Adipocyte (in vitro differentiated cells): ENCODE measurements at regions not wholly inside any gene's neighbourhood (a gene's known extent, or its start where the extent isn't known, plus 50 kb on each side); places are given as distances from the start of the nearest gene placed in this dataset.
"Not testable (repeated sequence)": the region's sequence is repeated elsewhere in the genome, so short reads cannot be mapped to it uniquely, and the experiment has no call there.

Experiments used
- DNase-seq: peaks from one replicate; pipeline ENCODE4 v3.0.0-alpha.2; 2015; ENCODE audit warnings: low read depth
- H3K27me3 ChIP-seq: replicated peaks from 2 replicates; pipeline ENCODE4 v1.7.0; 2013; ENCODE audit warnings: mild to moderate bottlenecking, low read length, moderate library complexity; ENCODE audit not compliant: control insufficient read depth, insufficient read depth
- H3K36me3 ChIP-seq: 2 replicates; pipeline ENCODE4 v1.7.0; 2013; ENCODE audit warnings: low read length, mild to moderate bottlenecking, moderate library complexity; ENCODE audit not compliant: control insufficient read depth, insufficient read depth, severe bottlenecking
- H3K4me1 ChIP-seq: 2 replicates; pipeline ENCODE4 v1.7.0; 2013; ENCODE audit warnings: mild to moderate bottlenecking, low read length, moderate library complexity; ENCODE audit not compliant: control insufficient read depth, insufficient read depth
- H3K4me3 ChIP-seq: 2 replicates; pipeline ENCODE4 v1.7.0; 2013; ENCODE audit warnings: mild to moderate bottlenecking, low read length, moderate library complexity
- H3K9ac ChIP-seq: 2 replicates; pipeline ENCODE4 v1.7.0; 2013; ENCODE audit warnings: mild to moderate bottlenecking, low read length, moderate library complexity
- H3K9me3 ChIP-seq: 2 replicates; pipeline ENCODE4 v1.7.0; 2013; ENCODE audit warnings: mild to moderate bottlenecking, low read length, moderate library complexity; ENCODE audit not compliant: control insufficient read depth

DNA sequence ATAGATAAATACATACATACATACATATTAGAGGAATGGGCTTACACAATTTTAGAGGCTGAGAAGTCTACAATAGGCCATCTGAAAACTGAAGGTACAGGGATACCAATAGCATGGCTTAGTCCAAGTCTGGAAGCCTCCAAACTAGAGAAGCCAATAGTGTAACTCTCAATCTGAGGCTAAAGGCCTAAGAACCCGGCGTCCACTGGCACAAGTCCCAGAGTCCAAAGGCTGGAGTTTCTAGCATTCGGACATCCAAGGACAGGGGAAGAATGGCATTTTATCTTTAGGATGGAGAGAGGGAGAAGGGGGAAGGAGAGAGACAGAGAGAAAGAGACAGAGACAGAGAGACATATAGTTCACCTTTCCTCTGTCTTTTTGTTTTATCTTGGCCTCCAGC lies 63.7 kb upstream of the SYT4 start:
- no peak for DNase-seq

DNA sequence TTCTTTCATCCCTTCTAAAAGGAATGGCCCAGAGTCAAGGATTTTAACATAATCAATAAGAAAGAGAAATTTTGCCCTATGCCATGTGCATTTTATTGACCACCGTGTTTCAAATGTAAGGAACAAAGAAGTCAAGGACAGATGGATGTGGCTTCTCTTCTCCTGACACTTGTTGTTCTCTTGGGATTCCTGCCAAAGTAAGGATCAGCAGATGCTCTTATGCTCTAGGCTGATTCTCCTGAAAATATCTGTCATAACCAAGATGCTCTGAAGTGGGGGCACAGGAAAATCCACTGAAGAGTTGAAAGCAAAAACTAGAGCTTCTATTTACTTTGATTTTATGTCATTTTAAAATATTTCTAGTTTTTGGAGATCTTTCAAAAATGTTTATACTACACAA lies 72.9 kb upstream of the SYT4 start:
- H3K4me1 ChIP-seq = no peaks in the 10 kb centered on the region
- H3K36me3 ChIP-seq = no peaks in the 10 kb centered on the region
- no peaks in the 10 kb centered on the region for H3K27me3 ChIP-seq
- no peak overlapping the region for H3K4me3 ChIP-seq
- no peak overlapping the region for H3K9ac ChIP-seq
- no peaks in the 10 kb centered on the region for H3K9me3 ChIP-seq
- DNase-seq = no peak

More for the DNA sequence above, 63.7 kb upstream of the SYT4 start:
- Histone ChIP-seq H3K4me3 (no peak overlapping the region), H3K4me1 (no peaks in the 10 kb centered on the region), H3K9me3 (no peaks in the 10 kb centered on the region), H3K9ac (no peak overlapping the region), H3K36me3 (no peaks in the 10 kb centered on the region), H3K27me3 (no peaks in the 10 kb centered on the region)

DNA sequence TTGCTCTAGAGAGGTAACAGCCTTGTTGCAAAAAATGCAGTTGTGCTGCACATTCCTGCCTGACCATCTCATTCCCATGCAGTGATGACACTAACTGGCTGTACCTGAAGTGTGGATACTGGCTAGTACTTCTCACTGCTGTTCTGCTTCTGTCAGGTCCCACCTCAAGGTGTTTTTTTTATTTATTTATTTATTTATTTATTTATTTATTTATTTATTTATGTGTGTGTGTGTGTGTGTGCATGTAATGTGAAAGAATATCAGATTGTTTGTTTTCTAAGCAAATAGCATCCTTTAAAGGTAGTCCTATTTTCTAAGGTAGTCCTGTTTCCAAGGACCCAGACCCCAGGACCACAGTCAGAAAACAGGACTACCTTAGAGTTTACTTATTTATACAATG lies 87.2 kb upstream of the SYT4 start:
- H3K4me3 ChIP-seq = no peak overlapping the region
- no peaks in the 10 kb centered on the region for H3K36me3 ChIP-seq
- H3K27me3 ChIP-seq = peaks cover 10% of the 10 kb centered on the region
- no peaks in the 10 kb centered on the region for H3K4me1 ChIP-seq
- H3K9me3 ChIP-seq = no peaks in the 10 kb centered on the region
- DNase-seq = no peak
- H3K9ac ChIP-seq = no peak overlapping the region

DNA sequence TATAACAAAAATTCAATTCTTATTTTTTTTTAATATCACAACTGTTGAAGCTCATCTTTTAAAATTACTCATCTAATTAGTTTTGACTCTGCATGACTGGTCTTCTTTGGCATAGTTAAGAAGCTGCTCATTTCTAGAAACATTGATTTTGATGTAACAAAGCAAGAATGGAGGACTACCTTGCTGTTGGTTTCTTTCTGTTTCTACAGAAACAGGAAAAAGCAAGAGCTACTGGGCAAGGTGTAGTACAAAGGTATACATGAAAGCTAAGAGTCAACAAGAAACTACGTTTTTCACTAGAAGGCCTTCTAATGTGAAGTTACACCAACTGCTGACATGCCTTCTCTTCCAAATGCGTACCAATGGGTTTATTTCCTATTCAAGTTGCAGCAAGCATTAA lies 90.6 kb upstream of the SYT4 start:
- H3K4me3 ChIP-seq = no peak overlapping the region
- no peaks in the 10 kb centered on the region for H3K9me3 ChIP-seq
- H3K9ac ChIP-seq = no peak overlapping the region
- DNase-seq = no peak
- no peaks in the 10 kb centered on the region for H3K36me3 ChIP-seq
- peaks cover 9% of the 10 kb centered on the region for H3K27me3 ChIP-seq
- no peaks in the 10 kb centered on the region for H3K4me1 ChIP-seq

DNA sequence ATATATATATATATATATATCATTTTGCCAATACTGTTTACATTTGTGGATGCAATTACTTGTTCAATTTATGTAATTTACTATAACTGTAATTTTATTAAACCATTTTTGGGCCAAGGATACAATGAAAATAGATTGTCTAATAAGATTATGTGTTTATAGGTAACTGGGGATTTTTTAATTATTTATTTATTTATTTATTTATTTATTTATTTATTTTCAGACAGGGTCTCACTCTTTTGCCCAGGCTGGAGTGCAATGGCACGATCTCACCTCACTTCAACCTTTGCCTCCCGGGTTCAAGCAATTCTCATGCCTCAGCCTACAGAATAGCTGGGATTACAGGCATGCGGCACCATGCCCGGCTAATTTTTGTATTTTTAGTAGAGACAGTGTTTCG lies 92.0 kb upstream of the SYT4 start:
- not testable (repeated sequence) for H3K4me1 ChIP-seq

DNA sequence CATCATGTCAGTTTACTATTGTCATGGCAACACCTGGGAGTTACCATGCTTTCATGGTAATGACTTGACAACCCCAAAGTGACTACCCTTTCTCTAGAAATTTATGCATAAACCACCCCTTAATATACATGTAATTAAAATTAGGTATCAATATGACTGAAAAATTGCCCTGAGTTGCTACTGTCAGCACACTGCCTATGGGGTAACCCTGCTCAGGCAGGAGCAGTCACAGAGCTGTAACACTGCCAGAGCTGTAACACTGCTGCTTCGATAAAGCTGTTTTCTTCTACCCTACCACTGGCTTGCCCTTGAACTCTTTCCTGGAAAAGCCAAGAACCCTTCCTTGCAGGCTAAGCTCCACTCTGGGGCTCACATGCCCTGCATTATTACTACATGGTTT lies 95.5 kb upstream of the SYT4 start:
- no peak for DNase-seq
- peaks cover 4% of the 10 kb centered on the region for H3K27me3 ChIP-seq
- no peaks in the 10 kb centered on the region for H3K4me1 ChIP-seq
- no peak overlapping the region for H3K4me3 ChIP-seq
- H3K9ac ChIP-seq = no peak overlapping the region
- no peaks in the 10 kb centered on the region for H3K36me3 ChIP-seq
- H3K9me3 ChIP-seq = no peaks in the 10 kb centered on the region

More for the DNA sequence above, 92.0 kb upstream of the SYT4 start:
- H3K27me3 ChIP-seq, H3K4me3 ChIP-seq, H3K36me3 ChIP-seq, H3K9me3 ChIP-seq, H3K9ac ChIP-seq, DNase-seq: not testable (repeated sequence)

DNA sequence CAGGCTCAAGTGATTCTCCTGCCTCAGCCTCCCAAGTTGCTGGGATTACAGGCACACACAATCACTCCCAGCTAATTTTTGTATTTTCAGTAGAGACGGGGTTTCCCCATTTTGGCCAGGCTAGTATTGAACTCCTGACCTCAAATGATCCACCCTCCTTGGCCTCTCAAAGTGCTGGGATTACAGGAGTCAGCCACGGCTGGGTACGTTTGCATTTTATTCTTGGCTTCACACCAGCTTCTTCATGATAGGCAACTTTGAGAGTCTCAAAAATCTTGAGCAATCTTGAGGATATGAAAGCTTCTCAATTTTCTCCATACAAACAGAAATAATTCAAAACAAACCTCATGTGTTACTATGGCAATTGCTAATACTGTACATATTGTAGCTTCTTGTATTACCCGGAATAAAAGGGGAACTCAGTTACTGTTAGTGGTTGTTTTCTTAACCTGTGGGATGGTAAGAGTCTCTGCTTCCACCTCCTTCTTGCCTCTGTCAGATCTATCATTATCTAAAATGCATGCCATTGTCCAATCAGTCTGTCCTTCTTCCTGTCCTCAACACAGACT lies 102.9 kb upstream of the SYT4 start:
- no peaks in the 10 kb centered on the region for H3K9me3 ChIP-seq
- H3K4me1 ChIP-seq = no peaks in the 10 kb centered on the region
- no peak overlapping the region for H3K4me3 ChIP-seq
- no peak overlapping the region for H3K9ac ChIP-seq
- H3K27me3 ChIP-seq = no peaks in the 10 kb centered on the region
- no peaks in the 10 kb centered on the region for H3K36me3 ChIP-seq
- DNase-seq = no peak

DNA sequence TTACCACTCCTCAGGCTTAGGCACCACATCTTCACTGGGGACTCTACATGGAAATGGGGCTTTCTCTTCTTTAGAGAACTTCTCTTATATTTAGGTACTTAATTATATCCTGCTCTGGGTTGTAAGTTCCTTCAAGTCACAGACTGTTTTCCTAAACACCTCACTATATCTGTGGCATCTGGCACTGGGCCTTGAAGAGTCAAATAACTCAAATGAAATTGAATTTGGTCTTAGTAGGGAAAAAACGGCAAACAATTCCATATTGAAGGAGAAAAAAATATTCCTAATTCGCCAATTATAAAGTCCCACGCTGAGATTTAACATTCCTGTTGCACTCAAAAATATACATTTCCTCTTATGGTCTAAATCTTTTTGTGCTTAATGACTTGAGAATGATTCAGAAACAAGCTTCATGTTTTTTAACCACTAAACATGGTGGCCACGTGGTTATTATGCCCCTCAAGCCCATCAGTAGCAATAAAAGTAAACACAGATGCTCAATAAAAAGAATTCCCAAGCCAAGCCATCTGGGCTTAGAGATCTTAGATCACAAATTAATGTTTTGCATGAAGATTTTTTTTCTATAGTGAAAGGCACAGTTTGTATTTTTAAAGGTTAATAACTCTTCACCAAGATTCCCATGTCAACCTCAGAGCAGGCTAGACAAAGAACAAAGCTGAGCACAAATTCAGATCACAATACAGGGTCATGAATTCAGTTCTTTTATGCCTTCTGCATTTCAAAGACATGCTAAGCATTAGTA lies 105.5 kb upstream of the SYT4 start:
- no peaks in the 10 kb centered on the region for H3K4me1 ChIP-seq
- no peaks in the 10 kb centered on the region for H3K36me3 ChIP-seq
- no peak overlapping the region for H3K4me3 ChIP-seq
- H3K9ac ChIP-seq = no peak overlapping the region
- DNase-seq = no peak
- H3K9me3 ChIP-seq = no peaks in the 10 kb centered on the region
- no peaks in the 10 kb centered on the region for H3K27me3 ChIP-seq

DNA sequence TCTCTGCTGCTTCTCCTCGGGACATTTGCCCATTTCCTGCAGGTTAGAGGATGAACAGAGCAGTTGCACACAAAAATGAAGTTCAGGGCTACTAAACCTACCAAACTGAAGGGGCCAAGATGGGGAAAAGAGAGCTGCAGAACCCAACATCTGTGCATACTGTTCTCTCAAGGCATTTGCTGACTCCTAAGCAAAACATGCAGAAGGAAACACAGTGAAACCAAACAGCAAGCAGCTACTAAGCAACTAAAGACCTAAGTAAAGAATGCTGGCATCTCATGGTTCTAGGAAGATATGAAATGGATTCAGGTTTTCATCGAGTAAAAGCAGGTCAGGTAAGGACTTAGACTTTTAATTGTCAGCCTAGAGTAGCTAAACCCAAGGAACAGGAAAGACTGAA lies 111.9 kb upstream of the SYT4 start:
- no peaks in the 10 kb centered on the region for H3K36me3 ChIP-seq
- H3K27me3 ChIP-seq = peaks cover 8% of the 10 kb centered on the region
- H3K4me3 ChIP-seq = peak overlapping the region; percentile 49
- H3K9ac ChIP-seq = no peak overlapping the region
- H3K9me3 ChIP-seq = no peaks in the 10 kb centered on the region
- no peaks in the 10 kb centered on the region for H3K4me1 ChIP-seq
- DNase-seq = peak; percentile 34

DNA sequence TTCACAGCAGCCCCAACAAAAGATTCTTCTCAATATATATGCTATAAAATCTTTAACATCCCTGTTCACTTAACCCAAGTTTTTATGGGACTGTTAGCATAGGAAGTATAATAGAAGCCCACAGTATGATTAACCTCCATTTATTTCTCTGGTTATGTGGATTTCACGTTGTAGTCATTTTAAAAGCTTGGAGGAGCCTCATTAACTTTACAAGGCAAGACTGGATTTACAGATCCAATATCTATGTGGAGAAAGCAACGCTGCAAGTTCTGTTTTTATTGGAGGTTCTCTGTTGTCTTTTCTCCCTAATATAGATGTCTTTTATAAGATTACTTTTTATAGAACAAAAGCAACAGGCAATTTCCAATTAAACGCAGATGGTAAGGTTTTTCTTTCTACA lies 114.9 kb upstream of the SYT4 start:
- H3K4me3 ChIP-seq = no peak overlapping the region
- DNase-seq = no peak
- H3K4me1 ChIP-seq = no peaks in the 10 kb centered on the region
- H3K36me3 ChIP-seq = no peaks in the 10 kb centered on the region
- no peak overlapping the region for H3K9ac ChIP-seq
- H3K27me3 ChIP-seq = peaks cover 8% of the 10 kb centered on the region
- no peaks in the 10 kb centered on the region for H3K9me3 ChIP-seq

DNA sequence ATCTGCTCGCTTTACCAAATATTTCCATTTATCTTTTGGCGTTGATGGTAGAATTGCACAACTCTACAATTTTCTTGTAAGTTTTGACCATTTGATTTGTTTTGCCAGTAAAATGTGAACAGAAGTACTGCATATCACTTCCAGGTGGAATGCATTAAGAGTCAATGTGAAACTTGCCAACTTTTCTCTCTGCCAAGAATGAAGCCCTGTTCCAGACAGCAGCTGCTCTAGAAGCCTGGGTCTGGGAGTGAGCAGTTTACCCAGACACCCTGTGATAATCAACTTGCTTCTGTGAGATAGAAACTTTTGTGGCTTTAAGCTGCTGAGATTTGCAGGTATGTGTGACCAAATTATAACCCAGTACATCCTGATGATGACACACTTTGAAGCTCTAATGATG lies 115.9 kb upstream of the SYT4 start:
- Histone ChIP-seq H3K9me3 (no peaks in the 10 kb centered on the region), H3K4me1 (no peaks in the 10 kb centered on the region), H3K36me3 (no peaks in the 10 kb centered on the region), H3K27me3 (peaks cover 8% of the 10 kb centered on the region), H3K4me3 (no peak overlapping the region), H3K9ac (no peak overlapping the region)
- DNase-seq = peak; percentile 48

DNA sequence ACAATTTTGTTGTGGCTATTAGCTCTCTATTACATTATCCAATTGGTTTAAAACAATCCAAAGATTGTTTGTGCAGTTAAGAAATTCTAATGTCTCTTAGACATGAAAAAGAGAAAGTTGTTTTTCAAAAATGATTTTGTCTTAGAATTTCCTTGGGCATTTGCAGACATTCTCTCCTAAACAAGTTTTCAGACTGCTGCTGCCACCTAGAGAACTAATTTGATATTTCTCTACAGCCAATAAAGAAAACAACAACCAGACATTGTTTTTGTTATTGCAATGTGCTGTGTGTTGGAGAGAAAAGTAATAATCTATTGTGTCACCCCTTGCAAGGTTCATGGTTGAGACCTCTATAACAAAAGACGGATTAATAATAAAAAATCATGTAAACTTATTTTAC lies 119.0 kb upstream of the SYT4 start:
- Histone ChIP-seq H3K27me3 (peaks cover 8% of the 10 kb centered on the region), H3K9me3 (no peaks in the 10 kb centered on the region), H3K9ac (no peak overlapping the region), H3K4me1 (no peaks in the 10 kb centered on the region), H3K36me3 (no peaks in the 10 kb centered on the region), H3K4me3 (no peak overlapping the region)
- peak; percentile 66 for DNase-seq
